Limb (tissue), 2 donors: ENCODE measurements at regions not wholly inside any gene's neighbourhood (a gene's known extent, or its start where the extent isn't known, plus 50 kb on each side); places are given as distances from the start of the nearest gene placed in this dataset.
"Not testable (repeated sequence)": the region's sequence is repeated elsewhere in the genome, so short reads cannot be mapped to it uniquely, and the experiment has no call there.

ENCODE experiments used
- DNase-seq, 2 donors: peaks; one replicate each; pipeline ENCODE4 v3.0.0-alpha.2; 2016; ENCODE audit errors: extremely low spot score in 2 of 2

GRCh38 chrX:112935029-112935428, 94.4 kb upstream of the AMOT start:
- no peak for DNase-seq

DNA sequence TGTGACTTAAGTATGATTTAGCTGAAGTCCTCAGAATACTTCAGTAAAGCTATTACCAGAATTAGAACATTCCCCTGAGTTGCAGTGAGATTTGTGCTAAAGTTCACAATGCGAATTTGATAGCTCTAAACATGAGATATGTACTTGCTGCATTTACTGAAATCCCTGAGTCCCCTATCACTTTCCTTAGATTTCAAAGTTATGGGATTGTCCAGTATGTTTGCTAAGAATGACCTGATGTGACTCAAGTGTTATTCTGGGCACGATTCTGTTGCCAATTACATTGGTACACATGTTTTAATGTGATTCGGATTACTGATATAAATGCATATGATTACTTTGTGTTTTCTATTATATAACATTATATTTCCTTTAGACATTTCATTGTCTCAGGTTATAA, 91.3 kb upstream of the AMOT start:
- no peak for DNase-seq

GRCh38 chrX:112931478-112931877, 90.8 kb upstream of the AMOT start:
- no peak for DNase-seq

DNA sequence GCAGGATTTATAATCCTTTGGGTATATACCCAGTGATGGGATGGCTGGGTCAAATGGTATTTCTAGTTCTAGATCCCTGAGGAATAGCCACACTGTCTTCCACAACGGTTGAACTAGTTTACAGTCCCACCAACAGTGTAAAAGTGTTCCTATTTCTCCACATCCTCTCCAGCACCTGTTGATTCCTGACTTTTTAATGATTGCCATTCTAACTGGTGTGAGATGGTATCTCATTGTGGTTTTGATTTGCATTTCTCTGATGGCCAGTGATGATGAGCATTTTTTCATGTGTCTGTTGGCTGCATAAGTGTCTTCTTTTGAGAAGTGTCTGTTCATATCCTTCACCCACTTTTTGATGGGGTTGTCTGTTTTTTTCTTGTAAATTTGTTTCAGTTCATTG, 82.8 kb upstream of the AMOT start:
- DNase-seq, result not testable (repeated sequence)

DNA sequence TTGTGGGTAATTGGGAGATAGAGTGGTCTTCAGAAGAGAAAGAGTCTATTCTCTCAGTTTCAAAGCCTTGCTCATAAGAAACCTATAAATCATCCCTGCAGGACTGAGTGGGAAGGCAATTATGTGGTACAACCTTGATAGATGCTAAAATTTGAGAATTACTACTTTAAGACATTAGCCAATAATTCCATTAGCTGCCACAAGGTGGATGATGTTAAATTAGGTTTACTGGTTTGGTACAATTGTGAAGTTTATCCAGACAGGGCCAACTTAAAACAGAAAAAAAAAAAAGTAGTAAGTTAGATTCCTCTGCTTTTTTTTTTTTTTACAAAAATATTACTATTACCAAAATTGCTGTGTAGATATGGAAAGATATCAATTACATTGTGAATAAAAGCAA, 73.2 kb upstream of the AMOT start:
- DNase-seq, result no peak

GRCh38 chrX:112910418-112910817, 69.8 kb upstream of the AMOT start:
- no peak for DNase-seq

DNA sequence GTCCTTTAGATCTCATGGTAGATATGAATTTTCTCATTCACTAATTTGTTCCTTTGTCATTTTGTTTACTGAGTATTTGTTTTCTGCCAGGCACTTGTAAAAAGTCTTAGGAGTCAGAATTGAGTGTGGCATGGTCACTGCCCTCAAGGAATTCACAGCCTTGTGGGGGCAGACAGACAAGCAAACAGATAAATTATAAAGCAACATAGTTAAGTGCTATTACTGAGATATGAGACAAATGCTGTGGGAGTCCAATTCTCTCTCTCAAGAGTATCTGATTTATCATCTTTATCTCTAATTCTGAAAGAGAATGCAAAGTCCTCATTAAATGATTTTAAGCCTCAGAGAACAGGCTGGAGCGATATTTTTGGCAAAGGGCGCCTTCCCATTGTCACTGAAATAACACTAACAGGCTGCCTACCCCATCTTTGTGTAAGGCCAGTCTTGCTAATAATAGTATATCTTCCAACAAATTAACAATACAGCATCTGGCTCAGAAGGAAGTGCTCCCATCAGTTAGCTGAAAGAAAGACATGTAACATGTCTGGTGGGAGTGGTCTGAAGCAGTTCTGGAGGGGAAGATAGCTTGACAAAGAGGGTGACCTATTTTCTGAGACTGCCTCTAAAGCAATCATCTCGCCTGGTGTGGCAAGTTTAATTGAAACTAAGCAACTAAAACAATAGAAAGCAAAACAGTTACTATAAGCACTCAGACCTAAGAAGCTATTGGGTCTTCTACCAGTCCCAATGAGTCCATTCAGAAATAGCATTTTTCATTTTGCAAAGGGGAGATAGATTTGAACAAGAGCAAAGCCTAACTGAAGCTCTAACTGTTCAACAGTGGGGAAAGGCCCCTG, 61.5 kb upstream of the AMOT start:
- DNase-seq, result no peak

GRCh38 chrX:112896051-112896450, 55.4 kb upstream of the AMOT start:
- DNase-seq, result no peak
